ENCODE measurements at regions not wholly inside any gene's neighbourhood (a gene's known extent, or its start where the extent isn't known, plus 50 kb on each side); places are given as distances from the start of the nearest gene placed in this dataset.

GRCh38 chr4:120144634-120145033 lies 78.0 kb upstream of the MAD2L1 start:
- TF ChIP-seq CTCF (IDR thresholded peaks at IDR 0.05), result no peak
- intact Hi-C loops (cut with micrococcal nuclease), result no loop called here
- Mint-ChIP-seq H3K27ac (no peak overlapping the region), H3K36me3 (ENCODE audit: low read depth) (no peaks in the 10 kb centered on the region), H3K4me3 (no peak overlapping the region), H3K4me1 (no peaks in the 10 kb centered on the region), H3K9me3 (no peaks in the 10 kb centered on the region), H3K27me3 (no peaks in the 10 kb centered on the region)
- ChIA-PET POLR2A (no interaction called here), CTCF (no interaction called here)
- no peak for DNase-seq
- ATAC-seq (ENCODE audit: low read depth), result no peak

GRCh38 chr4:120144041-120144440 lies 77.4 kb upstream of the MAD2L1 start:
- no peaks in the 10 kb centered on the region for H3K4me1 Mint-ChIP-seq
- no peak for ATAC-seq (ENCODE audit: low read depth)
- CTCF ChIA-PET, result no interaction called here
- H3K27ac Mint-ChIP-seq, result no peak overlapping the region
- DNase-seq, result no peak
- no peaks in the 10 kb centered on the region for H3K9me3 Mint-ChIP-seq
- H3K36me3 Mint-ChIP-seq (ENCODE audit: low read depth), result no peaks in the 10 kb centered on the region
- no peak overlapping the region for H3K4me3 Mint-ChIP-seq
- no peaks in the 10 kb centered on the region for H3K27me3 Mint-ChIP-seq
- TF ChIP-seq CTCF (IDR thresholded peaks at IDR 0.05), result no peak
- POLR2A ChIA-PET, result no interaction called here
- intact Hi-C loops (cut with micrococcal nuclease), result no loop called here

GRCh38 chr4:120139392-120139791 lies 72.7 kb upstream of the MAD2L1 start:
- intact Hi-C loops (cut with micrococcal nuclease), result no loop called here
- Mint-ChIP-seq H3K4me1 (no peaks in the 10 kb centered on the region), H3K27ac (no peak overlapping the region), H3K9me3 (no peaks in the 10 kb centered on the region), H3K36me3 (ENCODE audit: low read depth) (no peaks in the 10 kb centered on the region), H3K4me3 (no peak overlapping the region), H3K27me3 (no peaks in the 10 kb centered on the region)
- DNase-seq (no peak), ATAC-seq (ENCODE audit: low read depth) (no peak)
- POLR2A ChIA-PET, result no interaction called here
- TF ChIP-seq CTCF (IDR thresholded peaks at IDR 0.05), result no peak
- CTCF ChIA-PET, result no interaction called here

GRCh38 chr4:120132935-120133334 lies 66.3 kb upstream of the MAD2L1 start:
- intact Hi-C loops (cut with micrococcal nuclease), result no loop called here
- CTCF ChIA-PET, result no interaction called here
- Mint-ChIP-seq H3K4me1 (no peaks in the 10 kb centered on the region), H3K36me3 (ENCODE audit: low read depth) (no peaks in the 10 kb centered on the region), H3K27me3 (no peaks in the 10 kb centered on the region), H3K27ac (no peak overlapping the region), H3K4me3 (no peak overlapping the region), H3K9me3 (no peaks in the 10 kb centered on the region)
- no peak for DNase-seq
- POLR2A ChIA-PET, result no interaction called here
- no peak for TF ChIP-seq CTCF (IDR thresholded peaks at IDR 0.05)
- no peak for ATAC-seq (ENCODE audit: low read depth)

GRCh38 chr4:120130786-120131185 lies 64.1 kb upstream of the MAD2L1 start:
- Mint-ChIP-seq H3K4me3 (no peak overlapping the region), H3K9me3 (no peaks in the 10 kb centered on the region), H3K36me3 (ENCODE audit: low read depth) (no peaks in the 10 kb centered on the region), H3K27me3 (peaks cover under 1% of the 10 kb centered on the region), H3K4me1 (no peaks in the 10 kb centered on the region), H3K27ac (no peak overlapping the region)
- no peak for DNase-seq
- CTCF ChIA-PET, result no interaction called here
- POLR2A ChIA-PET, result no interaction called here
- TF ChIP-seq CTCF (IDR thresholded peaks at IDR 0.05), result no peak
- intact Hi-C loops (cut with micrococcal nuclease), result no loop called here
- no peak for ATAC-seq (ENCODE audit: low read depth)

All from activated B cell treated with CpG ODN at 0.5 μM for 24 hours (primary cell).